Left ventricle myocardium inferior (tissue), 1 donor: ENCODE measurements at regions not wholly inside any gene's neighbourhood (a gene's known extent, or its start where the extent isn't known, plus 50 kb on each side); places are given as distances from the start of the nearest gene placed in this dataset.
"Not testable (repeated sequence)": the region's sequence is repeated elsewhere in the genome, so short reads cannot be mapped to it uniquely, and the experiment has no call there.

Experiments used
- DNase-seq: peaks from one replicate; pipeline ENCODE4 v3.0.0-alpha.2; 2020
- H3K27ac ChIP-seq: fragments of 200-600 bp; replicated peaks from 2 replicates; pipeline ENCODE4 v1.8.0; 2021
- H3K27me3 ChIP-seq: fragments of 200-600 bp; 2 replicates; pipeline ENCODE4 v1.8.0; 2021; ENCODE audit warnings: low read depth
- H3K36me3 ChIP-seq: fragments of 200-600 bp; 2 replicates; pipeline ENCODE4 v1.8.0; 2021
- H3K4me1 ChIP-seq: fragments of 200-600 bp; 2 replicates; pipeline ENCODE4 v1.8.0; 2021
- H3K4me3 ChIP-seq: fragments of 200-600 bp; 2 replicates; pipeline ENCODE4 v1.8.0; 2021; ENCODE audit warnings: mild to moderate bottlenecking, moderate library complexity
- H3K9me3 ChIP-seq: fragments of 200-600 bp; replicated peaks from 2 replicates; pipeline ENCODE4 v1.8.0; 2021
- intact Hi-C: fragments of 100-400 bp; cut with micrococcal nuclease; formaldehyde crosslinking; loops from one replicate; pipeline ENCODE4 v1.11.0; 2022
- TF ChIP-seq, protein P1 (sequence below): fragments of 200-600 bp; IDR thresholded peaks from 2 replicates; pipeline ENCODE4 v1.8.0; 2021; ENCODE audit warnings: antibody characterized with exemption, mild to moderate bottlenecking, borderline replicate concordance
- donor health status: DM: no; HTN: yes; CAD: no; lungs with severe emphysema.

DNA sequence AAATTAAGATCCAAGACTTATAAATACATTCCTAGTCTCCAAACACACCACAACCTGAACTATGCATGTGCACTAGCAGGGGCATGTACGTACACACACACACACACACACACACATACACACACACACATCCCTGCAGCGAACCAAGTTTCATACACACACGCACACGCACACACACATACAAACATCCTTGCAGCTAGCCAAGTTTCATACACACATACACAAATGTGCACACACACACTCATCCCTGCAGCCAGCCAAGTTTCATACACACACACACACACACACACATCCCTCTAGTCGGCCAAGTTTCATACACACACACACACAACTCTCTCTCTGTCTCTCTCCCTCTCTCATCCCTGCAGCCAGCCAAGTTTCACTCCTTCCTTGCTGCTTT is 82.7 kb upstream of the WIPF3 start:
- intact Hi-C loops = no loop called here
- TF ChIP-seq, protein P1, sequence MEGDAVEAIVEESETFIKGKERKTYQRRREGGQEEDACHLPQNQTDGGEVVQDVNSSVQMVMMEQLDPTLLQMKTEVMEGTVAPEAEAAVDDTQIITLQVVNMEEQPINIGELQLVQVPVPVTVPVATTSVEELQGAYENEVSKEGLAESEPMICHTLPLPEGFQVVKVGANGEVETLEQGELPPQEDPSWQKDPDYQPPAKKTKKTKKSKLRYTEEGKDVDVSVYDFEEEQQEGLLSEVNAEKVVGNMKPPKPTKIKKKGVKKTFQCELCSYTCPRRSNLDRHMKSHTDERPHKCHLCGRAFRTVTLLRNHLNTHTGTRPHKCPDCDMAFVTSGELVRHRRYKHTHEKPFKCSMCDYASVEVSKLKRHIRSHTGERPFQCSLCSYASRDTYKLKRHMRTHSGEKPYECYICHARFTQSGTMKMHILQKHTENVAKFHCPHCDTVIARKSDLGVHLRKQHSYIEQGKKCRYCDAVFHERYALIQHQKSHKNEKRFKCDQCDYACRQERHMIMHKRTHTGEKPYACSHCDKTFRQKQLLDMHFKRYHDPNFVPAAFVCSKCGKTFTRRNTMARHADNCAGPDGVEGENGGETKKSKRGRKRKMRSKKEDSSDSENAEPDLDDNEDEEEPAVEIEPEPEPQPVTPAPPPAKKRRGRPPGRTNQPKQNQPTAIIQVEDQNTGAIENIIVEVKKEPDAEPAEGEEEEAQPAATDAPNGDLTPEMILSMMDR = no peak
- no peak for DNase-seq
- Histone ChIP-seq H3K27ac (no peak overlapping the region), H3K9me3 (no peaks in the 10 kb centered on the region), H3K27me3 (no peaks in the 10 kb centered on the region), H3K4me3 (no peak overlapping the region), H3K4me1 (no peaks in the 10 kb centered on the region), H3K36me3 (no peaks in the 10 kb centered on the region)

DNA sequence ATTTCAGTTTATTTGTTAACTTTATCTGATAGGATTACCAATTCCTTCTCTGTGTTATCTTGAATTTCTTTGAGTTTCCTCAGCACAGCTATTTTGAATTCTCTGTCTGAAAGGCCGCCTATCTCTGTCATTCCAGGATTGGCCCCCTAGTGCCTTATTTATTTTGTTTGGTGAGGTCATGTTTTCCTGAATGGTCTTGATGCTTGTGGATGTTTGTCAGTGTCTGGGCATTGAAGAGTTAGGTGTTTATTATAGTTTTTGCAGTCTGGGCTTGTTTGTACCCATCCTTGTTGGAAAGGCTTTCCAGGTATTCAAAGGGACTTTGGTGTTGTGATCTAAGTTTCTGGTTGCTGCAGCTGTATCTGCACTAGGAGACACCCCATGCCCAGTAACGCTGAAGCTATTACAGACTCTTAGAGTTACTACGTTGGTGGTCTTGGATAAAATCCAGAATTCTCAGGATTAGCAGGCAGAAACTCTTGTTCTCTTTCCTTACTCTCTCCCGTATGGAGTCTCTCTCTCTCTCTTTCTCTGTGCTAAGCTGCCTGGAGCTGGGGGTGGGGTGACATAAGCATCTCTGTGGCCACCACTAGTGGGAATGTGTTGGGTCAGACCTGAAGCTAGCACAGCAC is 76.7 kb upstream of the WIPF3 start:
- H3K4me3 ChIP-seq, H3K27ac ChIP-seq, H3K4me1 ChIP-seq, intact Hi-C loops, H3K36me3 ChIP-seq, H3K9me3 ChIP-seq, DNase-seq: not testable (repeated sequence)
- H3K27me3 ChIP-seq = peaks cover 10% of the 10 kb centered on the region

DNA sequence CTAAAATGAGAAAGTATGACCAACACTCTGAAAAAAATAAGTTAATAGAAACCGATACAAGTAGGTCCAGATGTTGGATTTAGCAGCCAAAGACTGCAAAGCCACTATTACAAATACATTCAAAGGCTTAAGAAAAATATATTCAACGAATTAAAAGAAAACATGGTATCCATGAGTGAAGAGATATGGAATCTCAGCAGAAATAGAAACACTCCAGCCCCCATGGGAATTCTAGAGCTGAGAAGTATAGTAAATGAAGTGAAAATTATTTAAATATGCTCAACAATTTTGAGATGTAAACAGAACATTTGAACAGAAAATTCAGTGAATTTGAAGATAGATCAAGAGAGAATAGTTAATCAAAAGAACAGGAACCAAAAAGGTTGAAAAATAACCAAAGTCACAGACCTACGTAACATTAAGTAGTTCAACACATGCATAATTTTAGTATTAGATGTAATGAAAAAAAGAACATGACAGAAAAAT is 72.0 kb upstream of the WIPF3 start:
- TF ChIP-seq, protein P1 = no peak
- no peak overlapping the region for H3K4me3 ChIP-seq
- no peaks in the 10 kb centered on the region for H3K36me3 ChIP-seq
- no peak overlapping the region for H3K27ac ChIP-seq
- no peaks in the 10 kb centered on the region for H3K4me1 ChIP-seq
- H3K27me3 ChIP-seq = peaks cover 10% of the 10 kb centered on the region
- H3K9me3 ChIP-seq = no peaks in the 10 kb centered on the region
- intact Hi-C loops = no loop called here
- no peak for DNase-seq

GRCh38 chr7:29747645-29748245 is 58.6 kb upstream of the WIPF3 start:
- H3K27me3 ChIP-seq, H3K9me3 ChIP-seq, H3K4me3 ChIP-seq, DNase-seq, H3K36me3 ChIP-seq, H3K4me1 ChIP-seq: not testable (repeated sequence)
- intact Hi-C loops = loop anchor here (10.0 kb wide), 1 partner anchor 177 kb away; no protein-coding TSS in a partner anchor
- peak overlapping the region; percentile 64 for H3K27ac ChIP-seq

DNA sequence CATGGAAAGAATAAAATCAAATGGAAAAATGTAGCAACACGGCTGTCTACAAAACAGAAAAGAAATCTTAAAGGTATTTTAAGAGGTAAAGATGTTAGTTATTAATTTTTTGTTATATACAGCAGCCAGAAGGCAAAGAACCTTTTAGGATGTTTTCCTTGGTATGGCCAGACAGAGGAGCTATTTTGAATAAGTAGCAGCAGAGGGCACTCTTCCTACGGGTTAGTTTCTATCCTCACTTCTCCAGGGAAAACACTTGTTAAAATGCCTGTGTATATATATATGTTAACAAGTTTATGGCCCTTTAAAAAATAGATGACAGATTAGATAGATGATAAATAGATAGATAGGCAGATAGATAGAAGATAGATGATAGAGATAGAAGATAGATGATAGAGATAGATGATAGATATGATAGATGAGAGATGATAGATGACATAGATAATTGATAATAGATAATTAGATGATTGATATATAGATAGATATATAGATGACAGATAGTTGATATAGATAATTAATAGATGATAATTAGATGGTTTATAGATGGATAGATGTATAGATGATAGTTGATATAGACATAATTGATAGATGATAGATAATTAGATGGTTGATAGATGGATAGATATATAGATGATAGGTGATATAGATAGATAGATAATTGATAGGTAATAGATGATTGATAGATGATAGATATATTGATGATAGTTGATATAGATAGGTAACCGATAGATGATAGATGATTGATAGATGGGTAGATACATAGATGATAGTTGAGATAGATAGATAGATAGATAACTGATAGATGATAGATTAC is 57.8 kb upstream of the WIPF3 start:
- Histone ChIP-seq H3K4me1 (peaks cover 9% of the 10 kb centered on the region), H3K36me3 (no peaks in the 10 kb centered on the region), H3K27ac (peak overlapping the region; percentile 64), H3K27me3 (no peaks in the 10 kb centered on the region), H3K4me3 (no peak overlapping the region), H3K9me3 (no peaks in the 10 kb centered on the region)
- no peak for DNase-seq
- intact Hi-C loops = loop anchor here (10.0 kb wide), 1 partner anchor 176 kb away; no protein-coding TSS in a partner anchor
- TF ChIP-seq, protein P1 = peak; percentile 73

GRCh38 chr7:29749701-29750321 is 56.5 kb upstream of the WIPF3 start:
- Histone ChIP-seq H3K4me1 (peaks cover 9% of the 10 kb centered on the region), H3K27ac (no peak overlapping the region), H3K9me3 (no peaks in the 10 kb centered on the region), H3K27me3 (no peaks in the 10 kb centered on the region), H3K4me3 (no peak overlapping the region), H3K36me3 (no peaks in the 10 kb centered on the region)
- TF ChIP-seq, protein P1 = no peak
- intact Hi-C loops = loop anchor here (10.0 kb wide), 1 partner anchor 175 kb away; no protein-coding TSS in a partner anchor
- no peak for DNase-seq

- H3K9me3 ChIP-seq, DNase-seq, intact Hi-C loops, H3K36me3 ChIP-seq, H3K4me1 ChIP-seq, H3K27ac ChIP-seq, H3K27me3 ChIP-seq, H3K4me3 ChIP-seq: not testable (repeated sequence)
These were observed 55.9 kb upstream of the WIPF3 start for GRCh38 chr7:29750373-29750940.

DNA sequence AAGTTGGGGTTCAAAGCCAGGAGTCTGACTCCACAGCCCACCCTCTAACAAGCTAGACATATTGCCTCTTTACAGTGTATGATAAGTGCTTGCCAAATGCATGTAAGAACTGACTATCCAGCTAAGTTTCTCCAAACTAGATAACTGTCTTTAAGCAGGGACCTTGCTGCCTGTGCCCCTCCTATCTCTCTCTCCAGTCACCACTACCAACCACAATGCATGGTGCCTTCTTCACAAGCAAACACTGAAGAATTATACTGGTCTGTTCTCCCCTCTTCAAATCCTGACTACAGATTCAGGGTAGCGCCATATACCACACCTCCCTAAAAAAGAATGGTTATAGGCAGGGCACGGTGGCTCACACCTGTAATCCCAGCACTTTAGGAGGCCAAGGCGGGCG is 55.3 kb upstream of the WIPF3 start:
- H3K27ac ChIP-seq, intact Hi-C loops, H3K4me3 ChIP-seq, H3K36me3 ChIP-seq, H3K27me3 ChIP-seq, H3K4me1 ChIP-seq, H3K9me3 ChIP-seq, DNase-seq: not testable (repeated sequence)
